CD8-positive, alpha-beta memory T cell (primary cell): ENCODE measurements at regions not wholly inside any gene's neighbourhood (a gene's known extent, or its start where the extent isn't known, plus 50 kb on each side); places are given as distances from the start of the nearest gene placed in this dataset.

Experiments
- CTCF ChIA-PET: fragments of 350-600 bp; sonication (Branson Sonifier 250); formaldehyde crosslinking; loops from one replicate; lab custom pipeline; 2021; ENCODE audit warnings: antibody characterized with exemption; lab: Charles Lee
- POLR2A ChIA-PET: fragments of 350-600 bp; sonication (Branson Sonifier 250); formaldehyde crosslinking; loops from one replicate; lab custom pipeline; 2021; ENCODE audit warnings: antibody characterized with exemption; lab: Charles Lee
- DNase-seq, 5 donors: peaks; one replicate each; pipeline versions ENCODE4 v3.0.0 to v3.0.0-alpha.2; 2020 to 2022; ENCODE audit warnings: mixed read lengths in 1 of 5
- H3K27ac ChIP-seq: one replicate; pipeline ENCODE4 v1.7.0; 2013; ENCODE audit warnings: low read depth, mild to moderate bottlenecking, low read length, moderate library complexity
- H3K27me3 ChIP-seq: 2 replicates; pipeline ENCODE4 v1.7.0; 2013; ENCODE audit warnings: low read length, mild to moderate bottlenecking; ENCODE audit not compliant: insufficient read depth, poor library complexity, severe bottlenecking
- H3K36me3 ChIP-seq: 2 replicates; pipeline ENCODE4 v1.7.0; 2013; ENCODE audit warnings: mild to moderate bottlenecking, low read length, moderate library complexity; ENCODE audit not compliant: insufficient read depth
- H3K4me1 ChIP-seq: 2 replicates; pipeline ENCODE4 v1.7.0; 2013; ENCODE audit warnings: mild to moderate bottlenecking, low read length, moderate library complexity; ENCODE audit not compliant: insufficient read depth
- H3K4me3 ChIP-seq: 2 replicates; pipeline ENCODE4 v1.7.0; 2013; ENCODE audit warnings: mild to moderate bottlenecking, low read length
- H3K9me3 ChIP-seq: 2 replicates; pipeline ENCODE4 v1.7.0; 2013; ENCODE audit warnings: mild to moderate bottlenecking, low read length
- H3K27ac Mint-ChIP-seq, 8 donors: one replicate each; pipeline ENCODE4 v1.8.0; 2020 to 2021; ENCODE audit warnings: mixed read lengths in 8 of 8, mild to moderate bottlenecking in 6 of 8, inconsistent platforms in 3 of 8, moderate library complexity in 3 of 8
- H3K27me3 Mint-ChIP-seq, 2 donors: one replicate each; pipeline ENCODE4 v1.8.0; 2020 to 2021; ENCODE audit warnings: mixed read lengths in 2 of 2, mild to moderate bottlenecking in 1 of 2, moderate library complexity in 1 of 2
- H3K36me3 Mint-ChIP-seq, 3 donors: one replicate each; pipeline ENCODE4 v1.8.0; 2020 to 2021; ENCODE audit warnings: mixed read lengths in 3 of 3, inconsistent platforms in 1 of 3, mild to moderate bottlenecking in 1 of 3
- H3K4me1 Mint-ChIP-seq, 3 donors: one replicate each; pipeline ENCODE4 v1.8.0; 2020 to 2021; ENCODE audit warnings: mixed read lengths in 3 of 3, inconsistent platforms in 1 of 3, mild to moderate bottlenecking in 1 of 3
- H3K4me3 Mint-ChIP-seq, 7 donors: one replicate each; pipeline ENCODE4 v1.8.0; 2020 to 2021; ENCODE audit warnings: mixed read lengths in 7 of 7, mild to moderate bottlenecking in 6 of 7, moderate library complexity in 4 of 7, inconsistent platforms in 2 of 7
- H3K9me3 Mint-ChIP-seq, 5 donors: one replicate each; pipeline ENCODE4 v1.8.0; 2020 to 2022; ENCODE audit warnings: mixed read lengths in 5 of 5, mild to moderate bottlenecking in 3 of 5, moderate library complexity in 2 of 5, inconsistent platforms in 1 of 5

GRCh38 chr13:44768775-44769581 lies 192.8 kb upstream of the TSC22D1 start:
- H3K4me3 ChIP-seq, result no peak overlapping the region
- POLR2A ChIA-PET, result no interaction called here
- no peaks in the 10 kb centered on the region for H3K36me3 Mint-ChIP-seq

GRCh38 chr13:44768239-44768638 lies 192.1 kb upstream of the TSC22D1 start:
- Histone ChIP-seq H3K4me3 (no peak overlapping the region), H3K36me3 (no peaks in the 10 kb centered on the region), H3K4me1 (peaks cover 6% of the 10 kb centered on the region), H3K9me3 (no peaks in the 10 kb centered on the region), H3K27me3 (no peaks in the 10 kb centered on the region), H3K27ac (no peak overlapping the region)
- ChIA-PET CTCF (no interaction called here), POLR2A (no interaction called here)
- Mint-ChIP-seq H3K4me1 (peaks cover 18 to 25% (median 20%) of the 10 kb centered on the region in 3 donors), H3K4me3 (peak overlapping the region in 1 of 7 donors; percentile 32), H3K36me3 (no peaks in the 10 kb centered on the region), H3K27me3 (peaks cover 0 to 3% of the 10 kb centered on the region in 2 donors), H3K27ac (peak overlapping the region in 7 of 8 donors; percentile 5 to 93 (median 48)), H3K9me3 (no peaks in the 10 kb centered on the region)
- DNase-seq, result peak in 1 of 5 donors; percentile 36

More at GRCh38 chr13:44768775-44769581, 192.8 kb upstream of the TSC22D1 start:
- no peaks in the 10 kb centered on the region for H3K9me3 Mint-ChIP-seq
- no peaks in the 10 kb centered on the region for H3K9me3 ChIP-seq
- H3K36me3 ChIP-seq, result no peaks in the 10 kb centered on the region
- no peak overlapping the region for H3K27ac ChIP-seq
- no peaks in the 10 kb centered on the region for H3K27me3 ChIP-seq
- CTCF ChIA-PET, result no interaction called here
- peaks cover 0 to 3% of the 10 kb centered on the region in 2 donors for H3K27me3 Mint-ChIP-seq
- peak overlapping the region in 3 of 7 donors; percentile 1 to 13 (median 5) for H3K4me3 Mint-ChIP-seq
- peak overlapping the region in 5 of 8 donors; percentile 21 to 80 (median 48) for H3K27ac Mint-ChIP-seq
- H3K4me1 ChIP-seq, result peaks cover 6% of the 10 kb centered on the region
- DNase-seq, result no peak
- H3K4me1 Mint-ChIP-seq, result peaks cover 18 to 25% (median 20%) of the 10 kb centered on the region in 3 donors

GRCh38 chr13:44765001-44765471 lies 188.9 kb upstream of the TSC22D1 start:
- Mint-ChIP-seq H3K4me1 (peaks cover 18 to 22% (median 20%) of the 10 kb centered on the region in 3 donors), H3K27me3 (peaks cover 1 to 7% of the 10 kb centered on the region in 2 donors), H3K27ac (no peak overlapping the region), H3K9me3 (no peaks in the 10 kb centered on the region), H3K4me3 (no peak overlapping the region), H3K36me3 (no peaks in the 10 kb centered on the region)
- H3K4me3 ChIP-seq, result no peak overlapping the region
- H3K27me3 ChIP-seq, result no peaks in the 10 kb centered on the region
- ChIA-PET POLR2A (no interaction called here), CTCF (no interaction called here)
- no peaks in the 10 kb centered on the region for H3K9me3 ChIP-seq
- DNase-seq, result no peak
- no peaks in the 10 kb centered on the region for H3K36me3 ChIP-seq
- no peak overlapping the region for H3K27ac ChIP-seq
- peaks cover 6% of the 10 kb centered on the region for H3K4me1 ChIP-seq

- peaks cover 15 to 19% (median 17%) of the 10 kb centered on the region in 3 donors for H3K4me1 Mint-ChIP-seq
- CTCF ChIA-PET, result no interaction called here
- H3K36me3 Mint-ChIP-seq, result no peaks in the 10 kb centered on the region
- no peaks in the 10 kb centered on the region for H3K9me3 Mint-ChIP-seq
- no peak overlapping the region for H3K4me3 Mint-ChIP-seq
- Histone ChIP-seq H3K36me3 (no peaks in the 10 kb centered on the region), H3K4me3 (no peak overlapping the region), H3K27me3 (no peaks in the 10 kb centered on the region), H3K9me3 (no peaks in the 10 kb centered on the region), H3K27ac (no peak overlapping the region), H3K4me1 (peaks cover 6% of the 10 kb centered on the region)
- DNase-seq, result no peak
- POLR2A ChIA-PET, result no interaction called here
- H3K27ac Mint-ChIP-seq, result peak overlapping the region in 2 of 8 donors; percentile 25 to 75
- peaks cover 1 to 7% of the 10 kb centered on the region in 2 donors for H3K27me3 Mint-ChIP-seq
Measured at GRCh38 chr13:44764302-44764692, 188.2 kb upstream of the TSC22D1 start.

GRCh38 chr13:44763615-44764301 lies 187.6 kb upstream of the TSC22D1 start:
- Histone ChIP-seq H3K4me3 (no peak overlapping the region), H3K27me3 (no peaks in the 10 kb centered on the region), H3K36me3 (no peaks in the 10 kb centered on the region), H3K4me1 (peaks cover 4% of the 10 kb centered on the region), H3K9me3 (no peaks in the 10 kb centered on the region), H3K27ac (no peak overlapping the region)
- Mint-ChIP-seq H3K9me3 (no peaks in the 10 kb centered on the region), H3K4me3 (no peak overlapping the region), H3K36me3 (no peaks in the 10 kb centered on the region), H3K27ac (no peak overlapping the region), H3K27me3 (peaks cover 1 to 7% of the 10 kb centered on the region in 2 donors), H3K4me1 (peaks cover 12 to 15% (median 12%) of the 10 kb centered on the region in 3 donors)
- DNase-seq, result no peak
- ChIA-PET CTCF (no interaction called here), POLR2A (no interaction called here)

DNA sequence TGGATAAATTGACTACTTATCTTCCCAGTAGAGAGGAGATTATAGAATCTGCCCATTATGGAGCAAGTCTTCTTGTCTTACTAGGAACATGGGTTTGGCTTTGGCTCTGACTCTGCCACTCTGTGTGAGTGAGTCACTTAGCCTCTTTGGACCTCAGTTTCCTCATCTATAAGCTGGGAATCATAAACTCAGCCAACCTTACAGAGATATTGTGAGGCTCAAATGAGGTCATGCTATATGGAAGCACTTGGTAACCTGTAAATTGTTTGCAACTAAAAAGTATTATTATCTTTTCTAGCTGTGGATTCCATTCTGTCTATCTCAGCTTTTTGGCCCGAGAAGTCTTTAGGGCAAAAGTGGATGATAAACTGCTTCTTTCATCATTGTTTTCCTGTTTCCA lies 186.8 kb upstream of the TSC22D1 start:
- Mint-ChIP-seq H3K4me3 (no peak overlapping the region), H3K27ac (no peak overlapping the region), H3K4me1 (peaks cover 3 to 6% (median 4%) of the 10 kb centered on the region in 3 donors), H3K27me3 (peaks cover 1 to 7% of the 10 kb centered on the region in 2 donors), H3K9me3 (no peaks in the 10 kb centered on the region), H3K36me3 (no peaks in the 10 kb centered on the region)
- no peak for DNase-seq
- ChIA-PET CTCF (no interaction called here), POLR2A (no interaction called here)
- H3K4me1 ChIP-seq, result no peaks in the 10 kb centered on the region
- no peaks in the 10 kb centered on the region for H3K36me3 ChIP-seq
- H3K27ac ChIP-seq, result no peak overlapping the region
- no peaks in the 10 kb centered on the region for H3K9me3 ChIP-seq
- no peak overlapping the region for H3K4me3 ChIP-seq
- no peaks in the 10 kb centered on the region for H3K27me3 ChIP-seq

DNA sequence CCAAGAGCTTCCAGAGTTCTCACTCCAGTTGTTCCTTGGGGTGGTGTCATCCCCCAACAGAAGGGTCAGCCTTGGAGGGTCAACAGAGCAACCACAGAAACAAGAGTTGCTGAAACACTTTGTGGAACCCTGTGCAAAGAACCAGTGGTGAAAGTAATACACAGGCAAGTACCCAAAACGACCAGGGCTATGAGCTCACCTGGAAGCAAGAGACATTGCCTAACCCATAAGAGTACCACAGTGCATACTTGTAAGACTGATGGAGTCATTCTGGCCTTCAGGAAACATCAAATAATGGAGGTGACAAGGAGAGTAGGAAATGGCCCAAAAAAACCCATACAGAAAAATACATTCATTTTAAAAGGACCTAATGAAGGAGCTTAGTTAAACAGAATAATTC lies 184.3 kb upstream of the TSC22D1 start:
- CTCF ChIA-PET, result no interaction called here
- Mint-ChIP-seq H3K9me3 (no peaks in the 10 kb centered on the region), H3K27me3 (peaks cover 1 to 7% of the 10 kb centered on the region in 2 donors), H3K4me3 (no peak overlapping the region), H3K36me3 (no peaks in the 10 kb centered on the region), H3K4me1 (no peaks in the 10 kb centered on the region), H3K27ac (peak overlapping the region in 1 of 8 donors; percentile 42)
- POLR2A ChIA-PET, result no interaction called here
- Histone ChIP-seq H3K27ac (no peak overlapping the region), H3K27me3 (no peaks in the 10 kb centered on the region), H3K4me1 (no peaks in the 10 kb centered on the region), H3K4me3 (no peak overlapping the region), H3K9me3 (no peaks in the 10 kb centered on the region), H3K36me3 (no peaks in the 10 kb centered on the region)
- DNase-seq, result no peak
